Fibroblast of the conjunctiva (primary cell): ENCODE measurements at regions not wholly inside any gene's neighbourhood (a gene's known extent, or its start where the extent isn't known, plus 50 kb on each side); places are given as distances from the start of the nearest gene placed in this dataset.

Experiments used
- DNase-seq: peaks from one replicate; pipeline ENCODE4 v3.0.0-alpha.2; 2010; ENCODE audit warnings: low read depth

- no peak for DNase-seq
Measured at GRCh38 chr5:4831325-4831724, 308.8 kb upstream of the ADAMTS16 start.

- DNase-seq = no peak
Measured at GRCh38 chr5:4832471-4832870, 307.7 kb upstream of the ADAMTS16 start.

- no peak for DNase-seq
Measured at GRCh38 chr5:4833104-4833738, 306.9 kb upstream of the ADAMTS16 start.

GRCh38 chr5:4837489-4838058 is 302.6 kb upstream of the ADAMTS16 start:
- no peak for DNase-seq

- no peak for DNase-seq
Measured at GRCh38 chr5:4845221-4845620, 294.9 kb upstream of the ADAMTS16 start.

GRCh38 chr5:4847766-4848165 is 292.4 kb upstream of the ADAMTS16 start:
- DNase-seq = no peak

- DNase-seq = no peak
Measured at GRCh38 chr5:4855036-4855435, 285.1 kb upstream of the ADAMTS16 start.

GRCh38 chr5:4855880-4856279 is 284.2 kb upstream of the ADAMTS16 start:
- no peak for DNase-seq

- DNase-seq = no peak
Measured at GRCh38 chr5:4857761-4858160, 282.4 kb upstream of the ADAMTS16 start.

- no peak for DNase-seq
Measured at GRCh38 chr5:4859500-4860235, 280.5 kb upstream of the ADAMTS16 start.

GRCh38 chr5:4860631-4861030 is 279.5 kb upstream of the ADAMTS16 start:
- DNase-seq = no peak

- DNase-seq = peak; percentile 35
Measured at GRCh38 chr5:4862500-4862899, 277.6 kb upstream of the ADAMTS16 start.

GRCh38 chr5:4866131-4866659 is 273.9 kb upstream of the ADAMTS16 start:
- DNase-seq = no peak

- DNase-seq = no peak
Measured at GRCh38 chr5:4866817-4867216, 273.3 kb upstream of the ADAMTS16 start.

- no peak for DNase-seq
Measured at GRCh38 chr5:4868140-4868735, 271.9 kb upstream of the ADAMTS16 start.

GRCh38 chr5:4873652-4874051 is 266.5 kb upstream of the ADAMTS16 start:
- no peak for DNase-seq

- no peak for DNase-seq
Measured at GRCh38 chr5:4874097-4874496, 266.0 kb upstream of the ADAMTS16 start.

GRCh38 chr5:4875942-4876341 is 264.2 kb upstream of the ADAMTS16 start:
- no peak for DNase-seq

- no peak for DNase-seq
Measured at GRCh38 chr5:4876804-4877203, 263.3 kb upstream of the ADAMTS16 start.

- no peak for DNase-seq
Measured at GRCh38 chr5:4877579-4877978, 262.6 kb upstream of the ADAMTS16 start.

- DNase-seq = no peak
Measured at GRCh38 chr5:4879075-4879474, 261.1 kb upstream of the ADAMTS16 start.

GRCh38 chr5:4879693-4880303 is 260.3 kb upstream of the ADAMTS16 start:
- DNase-seq = peak; percentile 53
